GM12891 (cell line): ENCODE measurements at regions not wholly inside any gene's neighbourhood (a gene's known extent, or its start where the extent isn't known, plus 50 kb on each side); places are given as distances from the start of the nearest gene placed in this dataset.
"Not testable (repeated sequence)": the region's sequence is repeated elsewhere in the genome, so short reads cannot be mapped to it uniquely, and the experiment has no call there.

Experiments used
- PAX5 ChIP-seq: IDR thresholded peaks from 2 replicates; pipeline ENCODE4 v1.6.1; 2011; ENCODE audit warnings: low read length, moderate library complexity, mild to moderate bottlenecking; ENCODE audit not compliant: insufficient read depth, severe bottlenecking
- POLR2A ChIP-seq: IDR thresholded peaks from 2 replicates; pipeline ENCODE4 v1.6.1; 2011; ENCODE audit warnings: low read depth, low read length, control low read depth
- POLR2AphosphoS5 ChIP-seq: IDR thresholded peaks from 2 replicates; pipeline ENCODE4 v1.6.1; 2011; ENCODE audit warnings: low read depth, low read length, control low read depth
- POU2F2 ChIP-seq: IDR thresholded peaks from 2 replicates; pipeline ENCODE4 v1.6.1; 2011; ENCODE audit warnings: low read depth, mild to moderate bottlenecking, control low read depth, low read length, moderate library complexity
- SPI1 ChIP-seq: IDR thresholded peaks from 2 replicates; pipeline ENCODE4 v1.6.1; 2011; ENCODE audit warnings: low read depth, low read length, control low read depth
- TAF1 ChIP-seq: IDR thresholded peaks from 2 replicates; pipeline ENCODE4 v1.6.1; 2011; ENCODE audit warnings: low read depth, low read length, control low read depth

DNA sequence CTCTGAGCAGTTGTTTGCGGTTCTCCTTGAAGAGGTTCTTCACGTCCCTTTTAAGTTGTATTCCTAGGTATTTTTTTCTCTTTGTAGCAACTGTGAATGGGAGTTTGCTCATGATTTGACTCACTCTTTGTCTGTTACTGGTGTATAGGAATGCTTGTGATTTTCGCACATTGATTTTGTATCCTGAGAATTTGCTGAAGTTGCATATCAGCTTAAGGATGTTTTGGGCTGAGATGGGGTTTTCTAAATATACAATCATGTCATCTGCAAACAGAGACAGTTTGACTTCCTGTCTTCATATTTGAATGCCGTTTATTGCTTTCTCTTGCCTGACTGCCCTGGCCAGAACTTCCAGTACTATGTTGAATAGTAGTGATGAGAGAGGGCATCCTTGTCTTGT, 122.5 kb upstream of the CCDC85A start:
- not testable (repeated sequence) for TF ChIP-seq POLR2A, TAF1, POLR2AphosphoS5, PAX5, POU2F2, SPI1
